ENCODE measurements at regions not wholly inside any gene's neighbourhood (a gene's known extent, or its start where the extent isn't known, plus 50 kb on each side); places are given as distances from the start of the nearest gene placed in this dataset.

- Histone ChIP-seq H3K27ac (ENCODE audit: low read depth) (no peak overlapping the region), H3K4me3 (no peak overlapping the region), H3K4me2 (no peak overlapping the region), H3K9me2 (ENCODE audit: insufficient read depth) (no peaks in the 10 kb centered on the region), H3K79me2 (replicated peaks; ENCODE audit: insufficient read depth) (no peaks in the 10 kb centered on the region), H3K4me1 (ENCODE audit: insufficient read depth) (no peaks in the 10 kb centered on the region), H2AFZ (no peak overlapping the region; the same call in 1 of the 2 replicates), H3K27me3 (ENCODE audit: insufficient read depth) (no peaks in the 10 kb centered on the region), H3K36me3 (ENCODE audit: insufficient read depth) (no peaks in the 10 kb centered on the region), H4K20me1 (replicated peaks; ENCODE audit: insufficient read depth) (no peaks in the 10 kb centered on the region), H3F3A (replicated peaks; ENCODE audit: low read depth) (no peaks in the 10 kb centered on the region)
- Mint-ChIP-seq H3K27ac (no peak overlapping the region), H3K9me3 (no peaks in the 10 kb centered on the region), H3K36me3 (ENCODE audit: low read depth) (no peaks in the 10 kb centered on the region), H3K27me3 (ENCODE audit: insufficient read depth, low read depth, poor library complexity) (peaks cover 2% of the 10 kb centered on the region), H3K4me3 (no peak overlapping the region), H3K4me1 (peaks cover 7% of the 10 kb centered on the region; the same call in 2 of the 3 replicates)
- DNase-seq (ENCODE audit: low spot score): no peak
- no peak; the same call in 2 of the 3 replicates for ATAC-seq
- TF ChIP-seq ZNF462 (CRISPR knock-in tag; IDR thresholded peaks at IDR 0.05) (no peak), REST (IDR thresholded peaks at IDR 0.05; ENCODE audit: unreplicated experiment) (no peak), CREB1 (CRISPR knock-in tag; IDR thresholded peaks at IDR 0.05; ENCODE audit: low read depth) (no peak), EZH2 (IDR thresholded peaks at IDR 0.05; ENCODE audit: low read depth, unreplicated experiment) (no peak)
These were observed 232.6 kb downstream of the FLRT2 start for GRCh38 chr14:85762526-85762925.

All from GM23338 (cell line).